GM19043 (cell line): ENCODE measurements at regions not wholly inside any gene's neighbourhood (a gene's known extent, or its start where the extent isn't known, plus 50 kb on each side); places are given as distances from the start of the nearest gene placed in this dataset.

ENCODE experiments used
- ATAC-seq: cut with Tn5 transposase; IDR thresholded peaks from one replicate; pipeline ENCODE4 v1.9.1; 2021; ENCODE audit warnings: low read depth; ENCODE audit not compliant: unreplicated experiment

- no peak for ATAC-seq
Observed at GRCh38 chr12:82054566-82054965, 295.4 kb upstream of the PPFIA2 start.

GRCh38 chr12:82047446-82047845 lies 288.3 kb upstream of the PPFIA2 start:
- no peak for ATAC-seq

GRCh38 chr12:82040987-82041743 lies 282.0 kb upstream of the PPFIA2 start:
- ATAC-seq, result peak; percentile 74

- ATAC-seq, result no peak
Observed at GRCh38 chr12:82034769-82035168, 275.6 kb upstream of the PPFIA2 start.

- ATAC-seq, result no peak
Observed at GRCh38 chr12:82029936-82030335, 270.8 kb upstream of the PPFIA2 start.

GRCh38 chr12:82028772-82029171 lies 269.6 kb upstream of the PPFIA2 start:
- ATAC-seq, result no peak

- ATAC-seq, result no peak
Observed at GRCh38 chr12:82027612-82028011, 268.5 kb upstream of the PPFIA2 start.

GRCh38 chr12:82025462-82025861 lies 266.3 kb upstream of the PPFIA2 start:
- ATAC-seq, result no peak

- no peak for ATAC-seq
Observed at GRCh38 chr12:82019533-82019932, 260.4 kb upstream of the PPFIA2 start.

- peak; percentile 94 for ATAC-seq
Observed at GRCh38 chr12:82015623-82016347, 256.6 kb upstream of the PPFIA2 start.

GRCh38 chr12:82012176-82012575 lies 253.0 kb upstream of the PPFIA2 start:
- ATAC-seq, result no peak

- ATAC-seq, result no peak
Observed at GRCh38 chr12:82009524-82009923, 250.4 kb upstream of the PPFIA2 start.

- ATAC-seq, result no peak
Observed at GRCh38 chr12:82008251-82008650, 249.1 kb upstream of the PPFIA2 start.

- ATAC-seq, result no peak
Observed at GRCh38 chr12:81998761-81999378, 239.7 kb upstream of the PPFIA2 start.

GRCh38 chr12:81992461-81992860 lies 233.3 kb upstream of the PPFIA2 start:
- ATAC-seq, result no peak

- ATAC-seq, result no peak
Observed at GRCh38 chr12:81991868-81992267, 232.7 kb upstream of the PPFIA2 start.

- ATAC-seq, result no peak
Observed at GRCh38 chr12:81988362-81988761, 229.2 kb upstream of the PPFIA2 start.

- ATAC-seq, result no peak
Observed at GRCh38 chr12:81987371-81987770, 228.2 kb upstream of the PPFIA2 start.

- ATAC-seq, result no peak
Observed at GRCh38 chr12:81976661-81977060, 217.5 kb upstream of the PPFIA2 start.

GRCh38 chr12:81974762-81975161 lies 215.6 kb upstream of the PPFIA2 start:
- ATAC-seq, result no peak

- no peak for ATAC-seq
Observed at GRCh38 chr12:81968421-81968820, 209.3 kb upstream of the PPFIA2 start.

GRCh38 chr12:81963636-81964035 lies 204.5 kb upstream of the PPFIA2 start:
- no peak for ATAC-seq
